Renal cortical epithelial cell (primary cell): ENCODE measurements at regions not wholly inside any gene's neighbourhood (a gene's known extent, or its start where the extent isn't known, plus 50 kb on each side); places are given as distances from the start of the nearest gene placed in this dataset.

ENCODE experiments used
- DNase-seq: peaks from one replicate; pipeline ENCODE4 v3.0.0-alpha.2; 2011; ENCODE audit warnings: low read depth

GRCh38 chr1:14524826-14525636, 73.5 kb upstream of the KAZN start:
- no peak for DNase-seq

- DNase-seq: no peak
Measured at GRCh38 chr1:14529475-14529874, 69.0 kb upstream of the KAZN start.

GRCh38 chr1:14531519-14531918, 67.0 kb upstream of the KAZN start:
- DNase-seq: no peak

- no peak for DNase-seq
Measured at GRCh38 chr1:14535619-14536355, 62.7 kb upstream of the KAZN start.

- DNase-seq: no peak
Measured at GRCh38 chr1:14538335-14538734, 60.1 kb upstream of the KAZN start.

- no peak for DNase-seq
Measured at GRCh38 chr1:14539309-14539708, 59.2 kb upstream of the KAZN start.

- no peak for DNase-seq
Measured at GRCh38 chr1:14539953-14540563, 58.4 kb upstream of the KAZN start.

GRCh38 chr1:14541348-14541747, 57.1 kb upstream of the KAZN start:
- no peak for DNase-seq

GRCh38 chr1:14543191-14543840, 55.2 kb upstream of the KAZN start:
- DNase-seq: peak; percentile 69

GRCh38 chr1:14544319-14544718, 54.2 kb upstream of the KAZN start:
- no peak for DNase-seq

- no peak for DNase-seq
Measured at GRCh38 chr1:14545422-14546025, 53.0 kb upstream of the KAZN start.

- DNase-seq: no peak
Measured at GRCh38 chr1:14546416-14546815, 52.1 kb upstream of the KAZN start.
